Subcutaneous abdominal adipose tissue (tissue), 5 donors: ENCODE measurements at regions not wholly inside any gene's neighbourhood (a gene's known extent, or its start where the extent isn't known, plus 50 kb on each side); places are given as distances from the start of the nearest gene placed in this dataset.
A peak's percentile ranks its signal among the peaks of the same experiment; 100 is the strongest.

Experiments
- H3K27ac ChIP-seq: one replicate; pipeline ENCODE4 v1.7.0; 2013; ENCODE audit warnings: low read depth, mild to moderate bottlenecking, inconsistent platforms, low read length, moderate library complexity
- H3K27me3 ChIP-seq, 5 donors: one replicate each; pipeline ENCODE4 v1.7.0; 2013; ENCODE audit warnings: low read length in 5 of 5, inconsistent platforms in 1 of 5; ENCODE audit not compliant: control insufficient read depth in 5 of 5, insufficient read depth in 4 of 5
- H3K36me3 ChIP-seq, 5 donors: one replicate each; pipeline ENCODE4 v1.7.0; 2013; ENCODE audit warnings: low read length in 5 of 5; ENCODE audit not compliant: control insufficient read depth in 5 of 5, insufficient read depth in 5 of 5
- H3K4me1 ChIP-seq, 5 donors: one replicate each; pipeline ENCODE4 v1.7.0; 2013; ENCODE audit warnings: low read length in 5 of 5, mild to moderate bottlenecking in 3 of 5, moderate library complexity in 1 of 5; ENCODE audit not compliant: control insufficient read depth in 5 of 5, insufficient read depth in 5 of 5
- H3K4me3 ChIP-seq, 5 donors: one replicate each; pipeline ENCODE4 v1.7.0; 2013; ENCODE audit warnings: low read length in 5 of 5, low read depth in 1 of 5
- H3K9ac ChIP-seq, 5 donors: one replicate each; pipeline ENCODE4 v1.7.0; 2013; ENCODE audit warnings: low read length in 5 of 5, mild to moderate bottlenecking in 4 of 5, moderate library complexity in 3 of 5
- H3K9me3 ChIP-seq, 5 donors: one replicate each; pipeline ENCODE4 v1.7.0; 2013; ENCODE audit warnings: low read length in 5 of 5; ENCODE audit not compliant: control insufficient read depth in 5 of 5
- donor health status: healthy.
- donor health status: healthy.
- donor health status: healthy.
- donor health status: healthy.
- donor health status: healthy.

DNA sequence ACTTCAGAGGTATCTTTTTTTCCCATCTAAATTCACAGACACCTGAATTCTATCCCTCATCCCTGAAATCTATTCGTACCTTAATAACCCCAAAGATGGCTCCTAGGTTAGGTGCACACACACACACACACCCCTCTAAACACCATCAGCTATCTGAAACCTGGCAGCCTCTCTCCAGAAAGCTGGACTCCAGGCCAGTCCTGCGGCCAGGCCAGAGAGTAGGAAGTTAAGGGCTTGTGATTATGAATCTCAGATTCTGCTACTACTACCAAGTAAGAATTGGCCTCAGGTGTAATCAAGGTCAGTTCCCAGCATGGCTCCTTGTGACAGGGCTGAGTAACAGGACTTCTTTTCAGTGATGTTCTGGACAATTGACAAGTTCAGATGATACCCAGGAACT lies 244.2 kb upstream of the SERP2 start:
- no peak overlapping the region for H3K9ac ChIP-seq
- H3K4me1 ChIP-seq, result peaks cover 0 to 9% (median 2%) of the 10 kb centered on the region in 5 donors
- H3K27me3 ChIP-seq, result peaks cover 0 to 2% (median 0%) of the 10 kb centered on the region in 5 donors
- H3K36me3 ChIP-seq, result no peaks in the 10 kb centered on the region
- no peak overlapping the region for H3K27ac ChIP-seq
- no peak overlapping the region for H3K4me3 ChIP-seq
- no peaks in the 10 kb centered on the region for H3K9me3 ChIP-seq

DNA sequence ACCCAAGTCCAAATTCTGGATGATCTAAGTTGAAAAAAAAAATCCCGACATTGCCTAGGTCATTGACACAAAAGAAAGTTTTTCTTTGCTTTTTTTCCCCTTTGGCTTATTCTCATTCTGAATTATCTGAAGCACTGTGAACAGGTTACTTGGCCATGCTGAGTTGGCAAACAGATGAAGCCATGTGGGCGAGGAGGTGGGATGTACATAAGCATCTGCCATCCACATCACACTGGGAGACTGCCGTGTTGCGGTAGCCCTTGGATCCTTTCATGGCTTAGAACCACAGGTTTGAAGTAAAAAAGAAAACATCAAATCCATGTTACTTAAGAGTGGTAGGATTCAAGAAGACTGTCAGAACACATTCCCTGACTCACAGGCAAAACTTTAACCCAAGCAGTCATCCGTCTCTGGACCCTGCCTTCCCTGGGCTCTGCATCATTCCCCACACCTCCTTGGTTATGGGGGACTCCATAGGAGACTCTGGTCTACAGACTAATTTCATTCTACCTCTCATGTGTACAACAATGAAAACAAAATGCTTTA lies 242.5 kb upstream of the SERP2 start:
- Histone ChIP-seq H3K27ac (no peak overlapping the region), H3K9me3 (no peaks in the 10 kb centered on the region), H3K27me3 (peaks cover 0 to 2% (median 0%) of the 10 kb centered on the region in 5 donors), H3K9ac (no peak overlapping the region), H3K36me3 (no peaks in the 10 kb centered on the region), H3K4me3 (no peak overlapping the region), H3K4me1 (peaks cover 0 to 9% (median 2%) of the 10 kb centered on the region in 5 donors)

DNA sequence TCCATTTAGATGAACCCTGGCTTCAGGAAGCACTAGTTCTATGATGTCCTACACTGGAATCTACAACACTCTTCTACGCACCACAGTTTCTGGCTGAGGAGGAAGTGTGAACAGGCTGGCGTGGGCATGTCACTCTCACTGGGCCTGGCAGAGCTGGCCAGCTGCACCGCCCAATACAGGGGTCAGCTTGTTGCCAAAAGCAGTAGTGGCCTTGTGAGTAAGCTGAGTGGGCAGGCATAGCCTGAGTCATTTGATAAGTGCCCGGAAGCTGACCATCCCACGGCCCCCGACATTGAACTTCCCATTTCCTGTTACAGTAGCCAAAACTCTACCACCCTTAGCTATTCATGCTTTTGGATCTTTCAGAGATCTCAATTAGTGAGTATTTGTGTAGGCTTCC lies 240.9 kb upstream of the SERP2 start:
- no peak overlapping the region for H3K27ac ChIP-seq
- no peaks in the 10 kb centered on the region for H3K36me3 ChIP-seq
- H3K27me3 ChIP-seq, result peaks cover 0 to 2% (median 0%) of the 10 kb centered on the region in 5 donors
- H3K9ac ChIP-seq, result no peak overlapping the region
- peaks cover 0 to 9% (median 2%) of the 10 kb centered on the region in 5 donors for H3K4me1 ChIP-seq
- H3K4me3 ChIP-seq, result no peak overlapping the region
- H3K9me3 ChIP-seq, result no peaks in the 10 kb centered on the region

DNA sequence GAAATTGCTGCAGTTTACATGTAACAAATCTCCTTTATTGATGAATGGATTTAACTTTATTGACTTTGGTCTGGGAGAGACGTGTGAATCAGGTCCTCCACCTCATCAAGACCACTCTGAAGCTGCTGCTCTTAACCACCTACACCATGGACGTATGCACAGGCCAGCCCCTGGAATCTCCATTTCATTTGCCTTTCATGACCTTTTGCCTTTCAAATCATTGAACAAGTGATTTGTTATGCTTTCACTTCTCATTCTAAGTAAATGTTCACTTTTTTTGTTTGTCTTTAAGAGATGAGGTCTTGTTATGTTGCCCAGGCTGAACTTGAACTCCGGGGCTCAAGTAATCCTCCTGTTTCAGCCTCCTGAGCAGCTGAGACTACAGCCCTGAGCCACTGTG lies 240.0 kb upstream of the SERP2 start:
- Histone ChIP-seq H3K4me1 (peaks cover 0 to 9% (median 2%) of the 10 kb centered on the region in 5 donors), H3K9ac (no peak overlapping the region), H3K27me3 (peaks cover 0 to 2% (median 0%) of the 10 kb centered on the region in 5 donors), H3K36me3 (no peaks in the 10 kb centered on the region), H3K9me3 (no peaks in the 10 kb centered on the region), H3K4me3 (no peak overlapping the region), H3K27ac (no peak overlapping the region)

DNA sequence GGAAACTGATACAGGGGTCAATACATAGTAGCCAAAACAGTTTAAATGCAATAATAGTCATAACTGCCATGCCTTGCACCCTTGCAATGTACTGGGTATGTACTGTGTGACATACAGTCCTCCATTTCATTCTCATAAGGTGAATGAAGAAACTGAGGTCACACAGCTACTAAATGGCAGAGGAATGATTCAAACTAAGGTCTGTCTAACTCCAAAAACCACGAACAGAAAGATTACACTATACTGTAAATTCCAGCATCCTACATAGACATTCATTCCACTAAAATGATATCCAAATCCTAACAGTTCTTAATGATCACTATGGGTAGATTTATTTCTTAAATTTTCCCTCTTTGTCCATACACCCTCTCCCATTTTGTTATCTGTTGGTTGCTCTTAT lies 238.1 kb upstream of the SERP2 start:
- Histone ChIP-seq H3K4me1 (peaks cover 0 to 9% (median 2%) of the 10 kb centered on the region in 5 donors), H3K27ac (no peak overlapping the region), H3K9me3 (no peaks in the 10 kb centered on the region), H3K27me3 (peaks cover 0 to 2% (median 0%) of the 10 kb centered on the region in 5 donors), H3K36me3 (no peaks in the 10 kb centered on the region), H3K9ac (no peak overlapping the region), H3K4me3 (no peak overlapping the region)

DNA sequence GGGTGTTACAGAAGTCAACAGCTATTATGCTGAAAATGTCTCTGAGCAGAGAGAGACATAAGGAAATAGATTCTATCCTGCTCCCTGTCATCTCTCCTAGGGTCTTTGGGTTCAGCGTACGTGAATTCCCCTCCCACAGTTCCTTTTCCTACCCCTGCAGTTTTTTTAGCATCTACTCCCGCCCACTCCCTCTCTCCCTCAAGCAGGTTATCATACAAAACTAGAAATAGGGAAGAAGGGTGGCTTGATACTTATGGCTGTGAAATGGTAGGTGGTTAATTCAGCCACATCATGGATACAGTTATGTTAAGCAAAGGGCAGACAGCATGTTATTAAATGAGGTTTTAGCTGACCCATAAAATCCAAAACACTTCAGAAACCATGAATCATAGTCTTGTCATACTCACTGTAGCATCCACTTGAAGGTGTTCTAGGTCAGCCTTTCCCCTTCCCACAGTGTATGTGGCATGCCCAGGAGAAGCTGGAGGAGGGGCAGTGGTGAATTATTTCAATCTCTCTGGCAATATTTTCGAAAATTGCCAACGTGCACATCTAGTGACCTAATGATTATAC lies 236.8 kb upstream of the SERP2 start:
- no peaks in the 10 kb centered on the region for H3K9me3 ChIP-seq
- H3K4me3 ChIP-seq, result no peak overlapping the region
- no peaks in the 10 kb centered on the region for H3K27me3 ChIP-seq
- no peak overlapping the region for H3K27ac ChIP-seq
- H3K4me1 ChIP-seq, result peaks cover 6 to 16% (median 11%) of the 10 kb centered on the region in 5 donors
- H3K36me3 ChIP-seq, result no peaks in the 10 kb centered on the region
- H3K9ac ChIP-seq, result no peak overlapping the region

DNA sequence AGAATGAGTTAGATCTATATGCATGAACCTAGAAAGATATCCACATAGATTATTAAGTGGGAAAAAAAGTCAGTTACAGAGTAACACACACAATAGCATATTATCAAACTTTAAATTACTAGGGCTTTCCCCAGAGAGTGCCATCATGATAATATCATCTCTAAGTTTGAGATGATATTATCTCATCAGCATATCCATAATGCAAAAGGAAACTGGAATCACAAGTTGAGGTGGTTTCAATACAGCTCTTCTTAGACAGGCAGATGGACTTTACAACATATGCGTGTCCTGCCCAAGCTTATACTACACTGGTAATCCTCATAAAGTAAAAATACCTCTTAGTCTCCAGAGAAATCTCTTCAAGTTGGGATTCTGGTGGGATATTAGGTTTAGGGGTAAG lies 236.2 kb upstream of the SERP2 start:
- Histone ChIP-seq H3K4me1 (peaks cover 6 to 17% (median 13%) of the 10 kb centered on the region in 5 donors), H3K27ac (no peak overlapping the region), H3K4me3 (no peak overlapping the region), H3K9me3 (no peaks in the 10 kb centered on the region), H3K36me3 (no peaks in the 10 kb centered on the region), H3K9ac (no peak overlapping the region), H3K27me3 (no peaks in the 10 kb centered on the region)

DNA sequence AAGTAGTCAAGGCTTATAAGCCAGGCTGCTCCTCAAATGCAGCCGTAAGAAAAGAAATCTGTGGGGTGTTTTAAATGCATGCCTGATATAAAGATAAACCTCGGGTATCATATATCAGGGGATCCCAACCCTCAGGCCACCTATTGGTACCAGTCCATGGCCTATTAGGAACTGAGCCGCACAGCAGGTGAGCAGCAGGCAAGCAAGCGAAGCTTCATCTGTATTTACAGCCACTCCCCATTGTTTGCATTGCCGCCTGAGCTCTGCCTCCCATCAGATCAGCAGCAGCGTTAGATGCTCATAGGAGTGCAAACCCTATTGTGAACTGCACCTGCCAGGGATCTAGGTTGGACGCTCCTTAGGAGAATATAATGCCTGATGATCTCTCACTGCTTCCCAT lies 233.5 kb upstream of the SERP2 start:
- no peak overlapping the region for H3K9ac ChIP-seq
- no peak overlapping the region for H3K4me3 ChIP-seq
- no peaks in the 10 kb centered on the region for H3K9me3 ChIP-seq
- no peaks in the 10 kb centered on the region for H3K36me3 ChIP-seq
- H3K4me1 ChIP-seq, result peaks cover 6 to 14% (median 13%) of the 10 kb centered on the region in 5 donors
- no peak overlapping the region for H3K27ac ChIP-seq
- no peaks in the 10 kb centered on the region for H3K27me3 ChIP-seq

DNA sequence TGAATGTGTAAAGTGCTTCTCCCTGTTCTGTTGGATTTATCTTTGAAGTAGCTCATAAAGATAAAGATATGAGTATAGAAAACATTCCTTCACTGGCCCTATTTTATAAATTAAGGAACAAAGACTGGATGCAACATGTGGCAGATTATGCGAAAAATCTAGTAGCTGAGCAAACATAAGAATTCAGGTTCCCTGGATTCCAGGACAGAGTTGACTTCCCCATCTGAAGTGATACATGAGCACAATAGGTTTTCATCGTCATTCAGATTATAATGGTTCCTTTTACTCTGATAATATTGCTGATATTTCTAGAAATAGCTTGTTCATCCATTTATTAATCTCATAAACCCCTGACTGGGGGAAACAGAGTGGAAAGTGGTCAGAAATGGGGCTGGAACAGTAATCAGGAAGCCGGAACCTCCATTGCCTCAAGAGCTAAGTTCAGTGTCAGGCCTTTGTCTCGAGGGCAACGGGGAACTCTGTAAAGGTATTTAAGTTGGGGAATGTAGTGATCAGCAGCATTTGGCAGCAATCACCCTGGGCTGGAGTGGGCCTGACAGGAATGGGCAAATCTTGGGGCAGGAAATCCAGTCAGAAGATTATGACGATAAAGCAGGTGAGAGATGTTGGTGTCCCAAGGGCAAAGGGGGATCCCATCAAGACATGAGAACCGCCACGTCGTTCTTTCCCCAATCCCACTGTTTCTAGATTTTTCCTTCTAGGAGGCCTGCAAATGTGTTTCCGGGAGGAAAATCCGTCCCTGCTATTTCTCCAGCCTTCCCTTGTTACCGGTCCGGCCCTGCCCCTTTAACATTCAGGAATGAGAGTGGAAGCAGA lies 232.5 kb upstream of the SERP2 start:
- peak overlapping the region; percentile 74 to 88 (median 81) for H3K9ac ChIP-seq
- peak overlapping the region; percentile 61 to 72 (median 66) for H3K4me3 ChIP-seq
- peak overlapping the region; percentile 95 for H3K27ac ChIP-seq
- H3K9me3 ChIP-seq, result no peaks in the 10 kb centered on the region
- H3K4me1 ChIP-seq, result peaks cover 6 to 14% (median 13%) of the 10 kb centered on the region in 5 donors
- no peaks in the 10 kb centered on the region for H3K27me3 ChIP-seq
- no peaks in the 10 kb centered on the region for H3K36me3 ChIP-seq
